GM23338 (cell line): ENCODE measurements at regions not wholly inside any gene's neighbourhood (a gene's known extent, or its start where the extent isn't known, plus 50 kb on each side); places are given as distances from the start of the nearest gene placed in this dataset.

Experiments
- ATAC-seq: fragments of 200-7000 bp; cut with Tn5 transposase; 3 replicates; pipeline ENCODE4 v1.9.1; 2020
- DNase-seq: peaks from one replicate; pipeline ENCODE4 v3.0.0-alpha.2; 2015; ENCODE audit warnings: low spot score
- H2AFZ ChIP-seq: fragments of 200-600 bp; sonication (generic); 2 replicates; pipeline ENCODE4 v1.8.0; 2016; ENCODE audit warnings: antibody characterized with exemption, mild to moderate bottlenecking, moderate library complexity
- H3F3A ChIP-seq: fragments of 200-600 bp; sonication (generic); replicated peaks from 2 replicates; pipeline ENCODE4 v1.8.0; 2017; ENCODE audit warnings: antibody characterized with exemption, mixed run types, low read depth
- H3K27ac ChIP-seq: fragments of 200-600 bp; sonication (generic); 2 replicates; pipeline ENCODE4 v1.6.1; 2016; ENCODE audit warnings: low read depth
- H3K27me3 ChIP-seq: fragments of 200-600 bp; sonication (generic); 2 replicates; pipeline ENCODE4 v1.8.0; 2016; ENCODE audit warnings: mild to moderate bottlenecking, mixed run types, moderate library complexity; ENCODE audit not compliant: insufficient read depth
- H3K36me3 ChIP-seq: fragments of 200-600 bp; sonication (generic); 2 replicates; pipeline ENCODE4 v1.8.0; 2016; ENCODE audit warnings: mild to moderate bottlenecking; ENCODE audit not compliant: insufficient read depth
- H3K4me1 ChIP-seq: fragments of 200-600 bp; sonication (generic); 2 replicates; pipeline ENCODE4 v1.8.0; 2016; ENCODE audit warnings: mild to moderate bottlenecking, moderate library complexity; ENCODE audit not compliant: insufficient read depth
- H3K4me2 ChIP-seq: fragments of 200-600 bp; sonication (generic); 2 replicates; pipeline ENCODE4 v1.7.1; 2017; ENCODE audit warnings: mixed run types
- H3K4me3 ChIP-seq: fragments of 200-600 bp; sonication (generic); 2 replicates; pipeline ENCODE4 v1.6.1; 2016; ENCODE audit warnings: mixed run types
- H3K79me2 ChIP-seq: fragments of 200-600 bp; sonication (generic); replicated peaks from 2 replicates; pipeline ENCODE4 v1.8.0; 2017; ENCODE audit warnings: mild to moderate bottlenecking; ENCODE audit not compliant: insufficient read depth
- H3K9me2 ChIP-seq: fragments of 200-600 bp; sonication (generic); 2 replicates; pipeline ENCODE4 v1.8.0; 2017; ENCODE audit not compliant: insufficient read depth
- H4K20me1 ChIP-seq: fragments of 200-600 bp; sonication (generic); replicated peaks from 2 replicates; pipeline ENCODE4 v1.8.0; 2017; ENCODE audit warnings: mild to moderate bottlenecking; ENCODE audit not compliant: insufficient read depth
- H3K27ac Mint-ChIP-seq: 2 replicates; pipeline ENCODE4 v1.8.0; 2020; ENCODE audit warnings: inconsistent platforms, mild to moderate bottlenecking, moderate library complexity, mixed read lengths
- H3K27me3 Mint-ChIP-seq: 3 replicates; pipeline ENCODE4 v1.8.0; 2022; ENCODE audit warnings: low read depth, mild to moderate bottlenecking, moderate library complexity, mixed read lengths, inconsistent platforms; ENCODE audit not compliant: insufficient read depth, poor library complexity
- H3K36me3 Mint-ChIP-seq: 3 replicates; pipeline ENCODE4 v1.8.0; 2021; ENCODE audit warnings: low read depth, mild to moderate bottlenecking, inconsistent platforms, moderate library complexity, mixed read lengths
- H3K4me1 Mint-ChIP-seq: 3 replicates; pipeline ENCODE4 v1.8.0; 2020; ENCODE audit warnings: mild to moderate bottlenecking, inconsistent platforms, mixed read lengths
- H3K4me3 Mint-ChIP-seq: 3 replicates; pipeline ENCODE4 v1.8.0; 2021; ENCODE audit warnings: moderate library complexity, mild to moderate bottlenecking, inconsistent platforms, mixed read lengths
- H3K9me3 Mint-ChIP-seq: 3 replicates; pipeline ENCODE4 v1.8.0; 2020; ENCODE audit warnings: moderate library complexity, mild to moderate bottlenecking, inconsistent platforms, mixed read lengths
- CTCF ChIP-seq, 2 experiments: fragments of 200-600 bp in 1 of 2; sonication (generic) in 1 of 2; conservative IDR thresholded peaks; 2 replicates each; pipeline versions ENCODE4 v1.5.1 to v1.6.1; 2016 to 2017; ENCODE audit warnings: antibody characterized with exemption in 2 of 2, low read depth in 2 of 2, mild to moderate bottlenecking in 2 of 2, moderate library complexity in 1 of 2
- ETS1 ChIP-seq: IDR thresholded peaks from 2 replicates; pipeline ENCODE4 v1.6.1; 2016; ENCODE audit warnings: antibody characterized with exemption
- ZNF331 ChIP-seq: fragments of 250-450 bp; sonication (Bioruptor Pico); IDR thresholded peaks from 2 replicates; pipeline ENCODE4 v1.5.0; 2020; ENCODE audit warnings: low read depth, mild to moderate bottlenecking, moderate library complexity
- ZNF462 ChIP-seq: fragments of 250-450 bp; sonication (Bioruptor Pico); IDR thresholded peaks from 2 replicates; pipeline ENCODE4 v1.5.0; 2020; ENCODE audit warnings: mild to moderate bottlenecking, moderate library complexity

- Mint-ChIP-seq H3K27me3 (no peaks in the 10 kb centered on the region), H3K36me3 (no peaks in the 10 kb centered on the region), H3K4me1 (peaks cover 32% of the 10 kb centered on the region), H3K27ac (peak overlapping the region; percentile 22; the same call in 1 of the 2 replicates), H3K4me3 (no peak overlapping the region), H3K9me3 (no peaks in the 10 kb centered on the region)
- H2AFZ ChIP-seq: no peak overlapping the region
- no peaks in the 10 kb centered on the region for H4K20me1 ChIP-seq
- H3K36me3 ChIP-seq: no peaks in the 10 kb centered on the region
- H3K9me2 ChIP-seq: no peaks in the 10 kb centered on the region
- TF ChIP-seq ETS1 (no peak), CTCF (conservative IDR thresholded peaks at IDR 0.05; ENCODE audit: low read depth in 2 of 2) (peak; percentile 53 to 58), ZNF462 (CRISPR knock-in tag) (no peak), ZNF331 (CRISPR knock-in tag) (no peak)
- no peaks in the 10 kb centered on the region for H3K79me2 ChIP-seq
- no peak overlapping the region; the same call in 1 of the 2 replicates for H3K4me2 ChIP-seq
- ATAC-seq (no peak), DNase-seq (peak; percentile 36)
- no peak overlapping the region for H3K4me3 ChIP-seq
- H3K27ac ChIP-seq: no peak overlapping the region
- H3K27me3 ChIP-seq: no peaks in the 10 kb centered on the region
- peaks cover 36% of the 10 kb centered on the region for H3K4me1 ChIP-seq
- H3F3A ChIP-seq: no peaks in the 10 kb centered on the region
Observed at GRCh38 chr6:94071835-94072234, 652.5 kb upstream of the EPHA7 start.
